ENCODE measurements at regions not wholly inside any gene's neighbourhood (a gene's known extent, or its start where the extent isn't known, plus 50 kb on each side); places are given as distances from the start of the nearest gene placed in this dataset.

- TF ChIP-seq CTCF (IDR thresholded peaks at IDR 0.05) (no peak), POLR2AphosphoS5 (IDR thresholded peaks at IDR 0.05) (no peak), POLR2A (IDR thresholded peaks at IDR 0.05) (no peak), EP300 (IDR thresholded peaks at IDR 0.05) (no peak)
Measured at GRCh38 chr18:73535990-73536389, 611.6 kb downstream of the FBXO15 start.
